Endothelial cell of umbilical vein (primary cell): ENCODE measurements at regions not wholly inside any gene's neighbourhood (a gene's known extent, or its start where the extent isn't known, plus 50 kb on each side); places are given as distances from the start of the nearest gene placed in this dataset.

Experiments used
- CTCF ChIP-seq, 2 donors: IDR thresholded peaks; 1 replicate in 1 of 2; 2 replicates in 1 of 2; pipeline ENCODE4 v1.5.1; 2011; ENCODE audit warnings: low read length in 2 of 2, mild to moderate bottlenecking in 2 of 2, moderate library complexity in 2 of 2, control low read depth in 1 of 2, inconsistent platforms in 1 of 2, low read depth in 1 of 2; ENCODE audit not compliant: insufficient read depth in 1 of 2; ENCODE audit errors: extremely low read depth in 1 of 2
- EZH2 ChIP-seq: IDR thresholded peaks from 2 replicates; pipeline ENCODE4 v1.6.1; 2012; ENCODE audit warnings: borderline replicate concordance, low read depth, mild to moderate bottlenecking, moderate library complexity, low read length, inconsistent platforms; ENCODE audit not compliant: severe bottlenecking
- JUN ChIP-seq: IDR thresholded peaks from 2 replicates; pipeline ENCODE4 v1.6.1; 2011; ENCODE audit warnings: borderline replicate concordance, low read depth; ENCODE audit not compliant: insufficient read length, insufficient read depth
- MAX ChIP-seq: IDR thresholded peaks from 2 replicates; pipeline ENCODE4 v1.6.1; 2011; ENCODE audit not compliant: insufficient read depth, insufficient read length
- MYC ChIP-seq: IDR thresholded peaks from one replicate; pipeline ENCODE4 v1.6.1; 2011; ENCODE audit warnings: mild to moderate bottlenecking, low read depth, low read length
- POLR2A ChIP-seq: IDR thresholded peaks from 2 replicates; pipeline ENCODE4 v1.6.1; 2012; ENCODE audit warnings: low read depth, mild to moderate bottlenecking, control low read depth, low read length
- POLR2AphosphoS5 ChIP-seq: IDR thresholded peaks from 2 replicates; pipeline ENCODE4 v1.6.1; 2012; ENCODE audit warnings: low read depth, mild to moderate bottlenecking, control low read depth, low read length, moderate library complexity; ENCODE audit not compliant: insufficient read depth

GRCh38 chr9:16106021-16106571, 553.3 kb downstream of the CCDC171 start:
- TF ChIP-seq POLR2AphosphoS5 (no peak), CTCF (IDR thresholded peaks at IDR 0.05; ENCODE audit: extremely low read depth in 1 of 2, insufficient read depth in 1 of 2, low read depth in 1 of 2, low read length in 2 of 2) (no peak), JUN (no peak), POLR2A (no peak), MAX (no peak), MYC (no peak), EZH2 (no peak)
